CD4-positive, alpha-beta memory T cell (primary cell): ENCODE measurements at regions not wholly inside any gene's neighbourhood (a gene's known extent, or its start where the extent isn't known, plus 50 kb on each side); places are given as distances from the start of the nearest gene placed in this dataset.

Experiments
- CTCF ChIA-PET: fragments of 350-600 bp; sonication (Branson Sonifier 250); formaldehyde crosslinking; loops from one replicate; lab custom pipeline; 2021; ENCODE audit warnings: inconsistent platforms; ENCODE audit not compliant: partially characterized antibody; lab: Charles Lee
- POLR2A ChIA-PET: fragments of 350-600 bp; sonication (Branson Sonifier 250); formaldehyde crosslinking; loops from one replicate; lab custom pipeline; 2021; ENCODE audit not compliant: partially characterized antibody; lab: Charles Lee
- DNase-seq, 5 donors: peaks; one replicate each; pipeline versions ENCODE4 v3.0.0 to v3.0.0-alpha.2; 2020 to 2022; ENCODE audit warnings: mixed read lengths in 1 of 5
- H3K27ac ChIP-seq: one replicate; pipeline ENCODE4 v1.7.0; 2013; ENCODE audit warnings: low read depth, low read length
- H3K27me3 ChIP-seq: 2 replicates; pipeline ENCODE4 v1.7.0; 2013; ENCODE audit warnings: mild to moderate bottlenecking, low read length, moderate library complexity; ENCODE audit not compliant: insufficient read depth
- H3K36me3 ChIP-seq: 2 replicates; pipeline ENCODE4 v1.7.0; 2013; ENCODE audit warnings: mild to moderate bottlenecking, low read length, moderate library complexity; ENCODE audit not compliant: insufficient read depth
- H3K4me1 ChIP-seq: 2 replicates; pipeline ENCODE4 v1.7.0; 2013; ENCODE audit warnings: mild to moderate bottlenecking, low read length, moderate library complexity; ENCODE audit not compliant: insufficient read depth
- H3K4me3 ChIP-seq, 2 donors: one replicate each; pipeline ENCODE4 v1.7.0; 2013; ENCODE audit warnings: low read length in 2 of 2, mild to moderate bottlenecking in 1 of 2
- H3K9me3 ChIP-seq, 2 donors: one replicate each; pipeline ENCODE4 v1.7.0; 2013; ENCODE audit warnings: low read length in 2 of 2, control low read depth in 1 of 2; ENCODE audit not compliant: control insufficient read depth in 1 of 2
- H3K27ac Mint-ChIP-seq, 7 donors: one replicate each; pipeline ENCODE4 v1.8.0; 2020 to 2021; ENCODE audit warnings: mixed read lengths in 7 of 7, mild to moderate bottlenecking in 6 of 7, inconsistent platforms in 3 of 7, moderate library complexity in 3 of 7
- H3K27me3 Mint-ChIP-seq, 2 donors: one replicate each; pipeline ENCODE4 v1.8.0; 2020 to 2021; ENCODE audit warnings: mixed read lengths in 2 of 2
- H3K36me3 Mint-ChIP-seq, 2 donors: one replicate each; pipeline ENCODE4 v1.8.0; 2020 to 2021; ENCODE audit warnings: mixed read lengths in 2 of 2, inconsistent platforms in 1 of 2, mild to moderate bottlenecking in 1 of 2
- H3K4me1 Mint-ChIP-seq, 4 donors: one replicate each; pipeline ENCODE4 v1.8.0; 2020 to 2021; ENCODE audit warnings: mixed read lengths in 4 of 4, mild to moderate bottlenecking in 1 of 4
- H3K4me3 Mint-ChIP-seq, 8 donors: one replicate each; pipeline ENCODE4 v1.8.0; 2020 to 2021; ENCODE audit warnings: mixed read lengths in 8 of 8, mild to moderate bottlenecking in 7 of 8, moderate library complexity in 6 of 8, inconsistent platforms in 3 of 8
- H3K9me3 Mint-ChIP-seq, 8 donors: one replicate each; pipeline ENCODE4 v1.8.0; 2020 to 2021; ENCODE audit warnings: mixed read lengths in 8 of 8, mild to moderate bottlenecking in 5 of 8, inconsistent platforms in 3 of 8, moderate library complexity in 1 of 8
- intact Hi-C: fragments of 100-400 bp; cut with micrococcal nuclease; formaldehyde crosslinking; loops from one replicate; pipeline ENCODE4 v1.15.1; 2023

DNA sequence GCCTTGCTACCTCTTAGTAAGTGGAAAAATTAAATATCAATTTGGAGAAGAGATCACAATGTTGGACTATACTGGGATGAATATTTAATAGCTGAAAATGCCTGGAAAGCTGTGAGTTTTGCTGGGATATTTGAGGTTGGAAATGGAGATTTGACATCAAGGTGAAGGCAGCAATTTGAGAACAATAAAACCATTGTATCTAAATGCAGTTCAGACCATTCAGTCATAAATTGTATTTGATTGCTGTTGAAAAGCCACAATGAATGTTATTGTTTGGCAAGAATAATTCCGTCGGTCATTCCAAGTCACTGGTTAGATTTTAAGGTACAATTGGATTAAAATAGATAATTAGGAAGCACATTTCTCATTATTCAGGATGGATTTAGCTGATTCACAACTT lies 325.6 kb downstream of the HRH4 start:
- Histone ChIP-seq H3K27ac (no peak overlapping the region), H3K36me3 (no peaks in the 10 kb centered on the region), H3K27me3 (no peaks in the 10 kb centered on the region), H3K9me3 (no peaks in the 10 kb centered on the region), H3K4me1 (no peaks in the 10 kb centered on the region), H3K4me3 (no peak overlapping the region)
- no peak overlapping the region for H3K4me3 Mint-ChIP-seq
- H3K27me3 Mint-ChIP-seq, result peaks cover 0 to 1% of the 10 kb centered on the region in 2 donors
- ChIA-PET POLR2A (no interaction called here), CTCF (no interaction called here)
- H3K27ac Mint-ChIP-seq, result no peak overlapping the region
- no peak for DNase-seq
- peaks cover 0 to 7% (median 4%) of the 10 kb centered on the region in 8 donors for H3K9me3 Mint-ChIP-seq
- intact Hi-C loops, result no loop called here
- H3K36me3 Mint-ChIP-seq, result no peaks in the 10 kb centered on the region
- H3K4me1 Mint-ChIP-seq, result no peaks in the 10 kb centered on the region

DNA sequence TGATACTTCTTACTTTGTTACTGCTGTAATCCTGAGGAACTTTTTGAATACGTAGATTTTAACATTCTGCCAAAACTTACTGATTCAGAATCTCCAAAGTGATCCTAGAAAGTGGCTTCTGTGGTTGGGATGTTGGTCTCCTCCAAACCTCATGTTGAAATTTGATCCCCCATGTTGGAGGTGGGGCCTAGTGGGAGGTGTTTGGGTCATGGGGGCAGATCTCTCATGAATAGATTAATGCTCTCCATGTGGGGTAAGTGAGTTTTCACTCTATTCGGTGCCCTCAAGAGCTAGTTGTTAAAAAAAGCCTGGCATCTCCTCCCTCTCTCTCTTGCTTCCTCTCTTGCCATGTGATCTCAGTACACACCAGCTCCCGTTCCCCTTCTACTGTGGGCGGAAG lies 329.9 kb downstream of the HRH4 start:
- Histone ChIP-seq H3K4me3 (no peak overlapping the region), H3K27me3 (no peaks in the 10 kb centered on the region), H3K4me1 (no peaks in the 10 kb centered on the region), H3K27ac (no peak overlapping the region), H3K36me3 (no peaks in the 10 kb centered on the region), H3K9me3 (no peaks in the 10 kb centered on the region)
- Mint-ChIP-seq H3K36me3 (no peaks in the 10 kb centered on the region), H3K27me3 (peaks cover 1 to 6% of the 10 kb centered on the region in 2 donors), H3K9me3 (peaks cover 0 to 7% (median 4%) of the 10 kb centered on the region in 8 donors), H3K4me3 (no peak overlapping the region), H3K27ac (no peak overlapping the region), H3K4me1 (no peaks in the 10 kb centered on the region)
- POLR2A ChIA-PET, result no interaction called here
- CTCF ChIA-PET, result no interaction called here
- intact Hi-C loops, result no loop called here
- DNase-seq, result no peak

DNA sequence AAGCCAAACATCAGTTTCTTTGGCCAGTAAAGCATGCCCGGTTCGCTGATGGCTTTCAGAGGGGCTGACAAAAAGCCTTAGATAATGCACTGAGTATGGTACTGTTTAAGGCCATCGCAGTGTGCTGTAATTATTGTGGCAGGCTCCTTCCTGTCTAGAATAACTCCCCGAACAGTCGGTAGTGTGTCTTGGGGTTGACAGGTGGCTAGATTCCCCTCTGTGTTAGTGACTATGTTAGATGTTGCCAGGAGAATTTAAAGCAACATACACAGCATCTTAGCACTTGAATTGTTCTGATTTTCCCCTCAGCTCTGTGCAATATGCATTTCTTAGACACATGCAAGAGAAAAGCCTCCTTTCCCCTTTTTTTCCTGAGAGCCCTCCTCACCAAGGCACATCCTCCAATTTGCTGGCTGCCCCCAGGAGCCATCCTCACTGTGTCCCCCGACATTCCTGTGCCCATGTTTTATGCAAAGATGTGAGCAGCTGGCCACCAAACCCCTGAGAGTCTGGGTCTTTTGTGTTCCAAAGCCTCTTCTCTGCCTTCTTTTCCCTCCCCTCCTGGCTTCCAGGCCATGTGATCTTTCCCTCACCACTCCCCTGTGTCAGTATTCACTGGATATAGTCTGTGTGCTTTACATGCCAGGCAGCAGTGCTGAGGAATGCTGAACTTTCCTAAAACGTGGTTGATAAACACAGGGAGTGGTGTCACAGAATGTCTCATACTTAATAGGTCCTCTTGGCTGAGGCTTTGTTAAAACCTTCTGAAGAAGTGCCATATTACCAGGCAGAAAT lies 331.5 kb downstream of the HRH4 start:
- POLR2A ChIA-PET, result no interaction called here

DNA sequence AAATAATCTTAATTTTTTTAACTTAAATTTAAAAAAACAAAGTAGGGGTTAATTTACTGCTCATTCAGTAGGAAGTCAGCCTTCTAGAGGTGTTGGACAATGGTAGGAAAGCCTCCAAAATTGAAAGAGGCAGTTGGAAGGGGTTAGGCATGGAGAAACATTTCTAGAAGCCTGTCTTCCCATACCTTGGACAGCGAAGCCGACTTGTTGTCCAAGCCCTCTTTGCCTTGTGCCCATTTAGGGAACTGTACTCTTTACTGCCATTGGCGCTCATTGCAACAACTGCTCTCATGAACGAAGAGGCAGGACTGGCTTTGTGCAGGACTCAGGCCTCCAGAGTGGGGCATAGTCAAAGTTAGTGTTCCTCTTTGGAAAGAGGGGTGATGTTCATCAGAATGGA lies 333.3 kb downstream of the HRH4 start:
- H3K4me1 ChIP-seq, result no peaks in the 10 kb centered on the region
- peaks cover 0 to 6% of the 10 kb centered on the region in 2 donors for H3K27me3 Mint-ChIP-seq
- H3K9me3 Mint-ChIP-seq, result peaks cover 0 to 4% (median 2%) of the 10 kb centered on the region in 8 donors
- no peak overlapping the region for H3K27ac Mint-ChIP-seq
- POLR2A ChIA-PET, result no interaction called here
- no peaks in the 10 kb centered on the region for H3K4me1 Mint-ChIP-seq
- H3K4me3 ChIP-seq, result no peak overlapping the region
- intact Hi-C loops, result no loop called here
- DNase-seq, result no peak
- no peaks in the 10 kb centered on the region for H3K36me3 ChIP-seq
- H3K36me3 Mint-ChIP-seq, result no peaks in the 10 kb centered on the region
- no peaks in the 10 kb centered on the region for H3K9me3 ChIP-seq
- CTCF ChIA-PET, result no interaction called here
- no peak overlapping the region for H3K27ac ChIP-seq
- no peaks in the 10 kb centered on the region for H3K27me3 ChIP-seq
- H3K4me3 Mint-ChIP-seq, result no peak overlapping the region

More for the DNA sequence above, 331.5 kb downstream of the HRH4 start:
- Mint-ChIP-seq H3K36me3 (no peaks in the 10 kb centered on the region), H3K4me1 (no peaks in the 10 kb centered on the region), H3K27me3 (peaks cover 1 to 6% of the 10 kb centered on the region in 2 donors), H3K27ac (no peak overlapping the region), H3K4me3 (no peak overlapping the region), H3K9me3 (peaks cover 0 to 7% (median 4%) of the 10 kb centered on the region in 8 donors)
- CTCF ChIA-PET, result no interaction called here
- Histone ChIP-seq H3K27ac (no peak overlapping the region), H3K9me3 (no peaks in the 10 kb centered on the region), H3K4me1 (no peaks in the 10 kb centered on the region), H3K36me3 (no peaks in the 10 kb centered on the region), H3K27me3 (no peaks in the 10 kb centered on the region), H3K4me3 (no peak overlapping the region)
- no peak for DNase-seq
- intact Hi-C loops, result no loop called here

DNA sequence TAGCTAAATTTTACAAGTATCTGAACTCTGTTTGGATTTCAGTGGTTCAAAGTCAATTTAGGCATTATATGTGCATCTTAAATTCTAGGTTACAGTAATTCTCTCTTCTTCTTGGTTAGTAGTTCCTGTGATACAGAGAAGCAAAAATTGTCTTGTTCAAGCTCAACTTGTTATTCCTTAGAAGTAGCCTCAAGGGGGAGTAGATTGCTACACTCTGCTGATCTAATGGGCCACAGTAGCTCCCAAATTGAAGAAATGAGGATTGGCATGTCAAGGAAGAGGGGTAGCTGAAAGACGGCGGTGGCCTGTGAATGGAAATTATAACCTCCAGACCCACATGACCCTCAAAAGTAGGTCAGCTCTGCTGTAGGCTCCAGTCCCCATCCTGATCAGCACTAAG lies 334.7 kb downstream of the HRH4 start:
- H3K27ac Mint-ChIP-seq, result no peak overlapping the region
- Histone ChIP-seq H3K4me1 (no peaks in the 10 kb centered on the region), H3K27ac (no peak overlapping the region), H3K27me3 (no peaks in the 10 kb centered on the region), H3K36me3 (no peaks in the 10 kb centered on the region), H3K4me3 (no peak overlapping the region), H3K9me3 (no peaks in the 10 kb centered on the region)
- peaks cover 0 to 4% (median 0%) of the 10 kb centered on the region in 8 donors for H3K9me3 Mint-ChIP-seq
- H3K4me3 Mint-ChIP-seq, result no peak overlapping the region
- peaks cover 0 to 9% of the 10 kb centered on the region in 2 donors for H3K27me3 Mint-ChIP-seq
- no peaks in the 10 kb centered on the region for H3K36me3 Mint-ChIP-seq
- H3K4me1 Mint-ChIP-seq, result no peaks in the 10 kb centered on the region
- intact Hi-C loops, result no loop called here
- DNase-seq, result no peak
- CTCF ChIA-PET, result no interaction called here
- POLR2A ChIA-PET, result no interaction called here

DNA sequence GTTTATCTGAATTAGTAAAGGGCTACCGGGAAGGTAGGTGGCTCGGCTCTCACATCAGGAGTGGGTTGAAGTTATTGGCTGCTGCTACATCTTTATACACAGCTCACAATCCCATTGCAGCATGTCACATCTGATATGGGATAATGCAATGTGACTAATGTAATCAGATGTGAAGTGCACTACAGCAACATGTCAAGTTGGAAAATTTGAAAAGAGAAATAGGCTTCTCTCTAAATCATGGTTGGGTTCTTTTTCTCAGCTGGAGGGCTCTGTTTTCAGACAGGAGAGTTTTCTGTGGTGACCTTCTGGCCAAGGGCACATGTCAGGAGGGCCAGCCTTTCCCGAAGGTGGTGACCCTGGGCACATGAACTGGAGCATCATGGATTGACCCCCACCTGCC lies 337.5 kb downstream of the HRH4 start:
- Mint-ChIP-seq H3K9me3 (peaks cover 0 to 5% (median 0%) of the 10 kb centered on the region in 8 donors), H3K4me1 (no peaks in the 10 kb centered on the region), H3K36me3 (no peaks in the 10 kb centered on the region), H3K4me3 (no peak overlapping the region), H3K27me3 (peaks cover 2 to 7% of the 10 kb centered on the region in 2 donors), H3K27ac (no peak overlapping the region)
- no peaks in the 10 kb centered on the region for H3K9me3 ChIP-seq
- H3K4me3 ChIP-seq, result no peak overlapping the region
- intact Hi-C loops, result no loop called here
- H3K27ac ChIP-seq, result no peak overlapping the region
- H3K27me3 ChIP-seq, result no peaks in the 10 kb centered on the region
- H3K36me3 ChIP-seq, result no peaks in the 10 kb centered on the region
- H3K4me1 ChIP-seq, result no peaks in the 10 kb centered on the region
- CTCF ChIA-PET, result no interaction called here
- DNase-seq, result no peak
- POLR2A ChIA-PET, result no interaction called here

DNA sequence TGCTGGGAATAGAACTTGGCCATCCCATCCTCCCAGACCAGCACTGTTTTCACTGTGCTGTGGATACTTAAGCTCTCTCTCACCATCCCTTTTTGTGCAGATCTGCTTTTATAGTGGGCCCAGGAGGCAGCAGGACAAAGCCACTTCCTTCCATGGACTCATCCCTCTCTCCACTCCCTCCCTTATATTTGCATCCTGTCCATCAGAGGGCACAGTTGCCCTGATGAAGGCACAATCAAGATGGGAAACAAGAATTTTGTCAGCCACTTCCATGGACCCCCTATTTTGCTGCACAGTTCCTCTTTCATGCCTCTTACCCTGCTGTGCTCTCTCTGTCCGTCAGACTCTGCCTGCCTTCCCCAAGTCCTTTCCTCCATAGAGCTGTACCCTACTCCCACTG lies 338.7 kb downstream of the HRH4 start:
- no peak for DNase-seq
- Mint-ChIP-seq H3K4me3 (no peak overlapping the region), H3K27me3 (peaks cover 2 to 7% of the 10 kb centered on the region in 2 donors), H3K27ac (no peak overlapping the region), H3K9me3 (peaks cover 0 to 5% (median 0%) of the 10 kb centered on the region in 8 donors), H3K36me3 (no peaks in the 10 kb centered on the region), H3K4me1 (no peaks in the 10 kb centered on the region)
- intact Hi-C loops, result no loop called here
- no peaks in the 10 kb centered on the region for H3K36me3 ChIP-seq
- no peak overlapping the region for H3K27ac ChIP-seq
- H3K27me3 ChIP-seq, result no peaks in the 10 kb centered on the region
- ChIA-PET CTCF (no interaction called here), POLR2A (no interaction called here)
- H3K4me3 ChIP-seq, result no peak overlapping the region
- no peaks in the 10 kb centered on the region for H3K4me1 ChIP-seq
- H3K9me3 ChIP-seq, result no peaks in the 10 kb centered on the region
